ENCODE measurements at regions not wholly inside any gene's neighbourhood (a gene's known extent, or its start where the extent isn't known, plus 50 kb on each side); places are given as distances from the start of the nearest gene placed in this dataset.

- Mint-ChIP-seq H3K27ac (no peak overlapping the region), H3K4me1 (no peaks in the 10 kb centered on the region), H3K27me3 (peaks cover 4% of the 10 kb centered on the region), H3K4me3 (no peak overlapping the region), H3K9me3 (no peaks in the 10 kb centered on the region), H3K36me3 (ENCODE audit: low read depth) (no peaks in the 10 kb centered on the region)
- DNase-seq = no peak
- ChIA-PET POLR2A (no interaction called here), CTCF (interaction anchor here (1.6 kb wide), 1 partner anchor 180 kb away, joined by 3 read pairs; no protein-coding TSS in a partner anchor)
Measured at GRCh38 chr3:107251819-107252218, 125.4 kb upstream of the CCDC54 start.

- no peak for DNase-seq
- no peak overlapping the region for H3K4me3 Mint-ChIP-seq
- H3K36me3 Mint-ChIP-seq (ENCODE audit: low read depth) = no peaks in the 10 kb centered on the region
- peaks cover 17% of the 10 kb centered on the region for H3K27me3 Mint-ChIP-seq
- H3K4me1 Mint-ChIP-seq = no peaks in the 10 kb centered on the region
- POLR2A ChIA-PET = no interaction called here
- CTCF ChIA-PET = no interaction called here
- H3K27ac Mint-ChIP-seq = no peak overlapping the region
- H3K9me3 Mint-ChIP-seq = no peaks in the 10 kb centered on the region
Measured at GRCh38 chr3:107256963-107257362, 120.3 kb upstream of the CCDC54 start.

- no peak overlapping the region for H3K4me3 Mint-ChIP-seq
Measured at GRCh38 chr3:107258300-107258699, 118.9 kb upstream of the CCDC54 start.

GRCh38 chr3:107260207-107260606 is 117.0 kb upstream of the CCDC54 start:
- ChIA-PET POLR2A (no interaction called here), CTCF (interaction anchor here (1.7 to 1.9 kb wide), 2 partner anchors 11 to 15 kb away, joined by 4 to 7 read pairs; no protein-coding TSS in a partner anchor)
- H3K27me3 Mint-ChIP-seq = peaks cover 14% of the 10 kb centered on the region
- H3K36me3 Mint-ChIP-seq (ENCODE audit: low read depth) = no peaks in the 10 kb centered on the region
- H3K4me3 Mint-ChIP-seq = no peak overlapping the region
- peaks cover 8% of the 10 kb centered on the region for H3K4me1 Mint-ChIP-seq
- no peak overlapping the region for H3K27ac Mint-ChIP-seq
- no peaks in the 10 kb centered on the region for H3K9me3 Mint-ChIP-seq
- DNase-seq = no peak

More at GRCh38 chr3:107258300-107258699, 118.9 kb upstream of the CCDC54 start:
- H3K27ac Mint-ChIP-seq = no peak overlapping the region
- H3K4me1 Mint-ChIP-seq = peaks cover 2% of the 10 kb centered on the region
- DNase-seq = no peak
- peaks cover 19% of the 10 kb centered on the region for H3K27me3 Mint-ChIP-seq
- H3K9me3 Mint-ChIP-seq = no peaks in the 10 kb centered on the region
- POLR2A ChIA-PET = no interaction called here
- H3K36me3 Mint-ChIP-seq (ENCODE audit: low read depth) = no peaks in the 10 kb centered on the region
- CTCF ChIA-PET = interaction anchor here (1.9 kb wide), 1 partner anchor 13 kb away, joined by 7 read pairs; no protein-coding TSS in a partner anchor

GRCh38 chr3:107263269-107264021 is 113.8 kb upstream of the CCDC54 start:
- POLR2A ChIA-PET = no interaction called here
- H3K27me3 Mint-ChIP-seq = peaks cover 11% of the 10 kb centered on the region
- H3K27ac Mint-ChIP-seq = no peak overlapping the region
- CTCF ChIA-PET = no interaction called here
- H3K9me3 Mint-ChIP-seq = no peaks in the 10 kb centered on the region
- peaks cover 8% of the 10 kb centered on the region for H3K4me1 Mint-ChIP-seq
- no peaks in the 10 kb centered on the region for H3K36me3 Mint-ChIP-seq (ENCODE audit: low read depth)
- no peak overlapping the region for H3K4me3 Mint-ChIP-seq
- no peak for DNase-seq

GRCh38 chr3:107264888-107265287 is 112.4 kb upstream of the CCDC54 start:
- CTCF ChIA-PET = no interaction called here
- Mint-ChIP-seq H3K4me1 (peaks cover 8% of the 10 kb centered on the region), H3K27me3 (peaks cover 6% of the 10 kb centered on the region), H3K4me3 (no peak overlapping the region), H3K36me3 (ENCODE audit: low read depth) (no peaks in the 10 kb centered on the region), H3K27ac (no peak overlapping the region), H3K9me3 (no peaks in the 10 kb centered on the region)
- POLR2A ChIA-PET = no interaction called here
- DNase-seq = no peak

GRCh38 chr3:107265526-107265925 is 111.7 kb upstream of the CCDC54 start:
- ChIA-PET POLR2A (no interaction called here), CTCF (no interaction called here)
- no peak overlapping the region for H3K4me3 Mint-ChIP-seq
- H3K27ac Mint-ChIP-seq = no peak overlapping the region
- DNase-seq = no peak
- no peaks in the 10 kb centered on the region for H3K9me3 Mint-ChIP-seq
- no peaks in the 10 kb centered on the region for H3K36me3 Mint-ChIP-seq (ENCODE audit: low read depth)
- H3K4me1 Mint-ChIP-seq = peaks cover 8% of the 10 kb centered on the region
- peaks cover 10% of the 10 kb centered on the region for H3K27me3 Mint-ChIP-seq

- H3K9me3 Mint-ChIP-seq = no peaks in the 10 kb centered on the region
- H3K4me1 Mint-ChIP-seq = peaks cover 5% of the 10 kb centered on the region
- H3K4me3 Mint-ChIP-seq = no peak overlapping the region
- H3K36me3 Mint-ChIP-seq (ENCODE audit: low read depth) = no peaks in the 10 kb centered on the region
- H3K27ac Mint-ChIP-seq = no peak overlapping the region
- POLR2A ChIA-PET = no interaction called here
- CTCF ChIA-PET = interaction anchor here (1.1 kb wide), 2 partner anchors 32 to 153 kb away, joined by 3 read pairs; no protein-coding TSS in a partner anchor
- peaks cover 10% of the 10 kb centered on the region for H3K27me3 Mint-ChIP-seq
- no peak for DNase-seq
Measured at GRCh38 chr3:107268469-107268868, 108.8 kb upstream of the CCDC54 start.

GRCh38 chr3:107269136-107269535 is 108.1 kb upstream of the CCDC54 start:
- Mint-ChIP-seq H3K27me3 (peaks cover 10% of the 10 kb centered on the region), H3K4me1 (peaks cover under 1% of the 10 kb centered on the region), H3K4me3 (no peak overlapping the region), H3K27ac (no peak overlapping the region), H3K9me3 (no peaks in the 10 kb centered on the region), H3K36me3 (ENCODE audit: low read depth) (no peaks in the 10 kb centered on the region)
- POLR2A ChIA-PET = no interaction called here
- CTCF ChIA-PET = interaction anchor here (1.1 to 1.6 kb wide), 2 partner anchors 152 kb away, joined by 3 read pairs; no protein-coding TSS in a partner anchor
- DNase-seq = no peak

GRCh38 chr3:107271787-107272387 is 105.4 kb upstream of the CCDC54 start:
- Mint-ChIP-seq H3K9me3 (no peaks in the 10 kb centered on the region), H3K4me1 (no peaks in the 10 kb centered on the region), H3K27me3 (peaks cover 17% of the 10 kb centered on the region), H3K27ac (no peak overlapping the region), H3K4me3 (no peak overlapping the region), H3K36me3 (ENCODE audit: low read depth) (no peaks in the 10 kb centered on the region)
- no peak for DNase-seq
- ChIA-PET POLR2A (interaction anchor here (1.3 kb wide), 1 partner anchor 160 kb away, joined by 5 read pairs; no protein-coding TSS in a partner anchor), CTCF (interaction anchor here (0.7 to 3.0 kb wide), 15 partner anchors 10 to 606 kb away, joined by 3 to 34 read pairs (median 5); no protein-coding TSS in a partner anchor)

- no peak for DNase-seq
- ChIA-PET POLR2A (interaction anchor here (1.3 kb wide), 1 partner anchor 159 kb away, joined by 5 read pairs; no protein-coding TSS in a partner anchor), CTCF (interaction anchor here (1.0 to 3.0 kb wide), 10 partner anchors 10 to 327 kb away, joined by 3 to 34 read pairs (median 6); no protein-coding TSS in a partner anchor)
- Mint-ChIP-seq H3K27me3 (peaks cover 17% of the 10 kb centered on the region), H3K27ac (no peak overlapping the region), H3K4me1 (no peaks in the 10 kb centered on the region), H3K36me3 (ENCODE audit: low read depth) (no peaks in the 10 kb centered on the region), H3K4me3 (no peak overlapping the region), H3K9me3 (no peaks in the 10 kb centered on the region)
Measured at GRCh38 chr3:107272471-107272870, 104.8 kb upstream of the CCDC54 start.

- ChIA-PET POLR2A (no interaction called here), CTCF (interaction anchor here (1.3 to 3.0 kb wide), 5 partner anchors 37 to 327 kb away, joined by 3 to 34 read pairs (median 12); no protein-coding TSS in a partner anchor)
- Mint-ChIP-seq H3K4me3 (no peak overlapping the region), H3K4me1 (no peaks in the 10 kb centered on the region), H3K27me3 (peaks cover 17% of the 10 kb centered on the region), H3K9me3 (no peaks in the 10 kb centered on the region), H3K36me3 (ENCODE audit: low read depth) (no peaks in the 10 kb centered on the region), H3K27ac (no peak overlapping the region)
- no peak for DNase-seq
Measured at GRCh38 chr3:107272885-107273284, 104.4 kb upstream of the CCDC54 start.

GRCh38 chr3:107273771-107274170 is 103.5 kb upstream of the CCDC54 start:
- no peak for DNase-seq
- CTCF ChIA-PET = interaction anchor here (0.8 to 3.0 kb wide), 3 partner anchors 147 to 156 kb away, joined by 3 to 34 read pairs (median 3); no protein-coding TSS in a partner anchor
- Mint-ChIP-seq H3K27ac (no peak overlapping the region), H3K4me1 (no peaks in the 10 kb centered on the region), H3K9me3 (no peaks in the 10 kb centered on the region), H3K4me3 (no peak overlapping the region), H3K36me3 (ENCODE audit: low read depth) (no peaks in the 10 kb centered on the region), H3K27me3 (peaks cover 16% of the 10 kb centered on the region)
- POLR2A ChIA-PET = no interaction called here

Data from activated CD4-positive, alpha-beta memory T cell treated with anti-CD3 and anti-CD28 coated beads, Interleukin-2, amount 10 ng/mL, durations not matched to agents 7 days and 5 days (primary cell).